GM18511 (cell line): ENCODE measurements at regions not wholly inside any gene's neighbourhood (a gene's known extent, or its start where the extent isn't known, plus 50 kb on each side); places are given as distances from the start of the nearest gene placed in this dataset.
"Not testable (repeated sequence)": the region's sequence is repeated elsewhere in the genome, so short reads cannot be mapped to it uniquely, and the experiment has no call there.

Source experiments
- ATAC-seq: cut with Tn5 transposase; IDR thresholded peaks from one replicate; pipeline ENCODE4 v1.9.1; 2021; ENCODE audit warnings: mild to moderate bottlenecking, moderate library complexity; ENCODE audit not compliant: unreplicated experiment

DNA sequence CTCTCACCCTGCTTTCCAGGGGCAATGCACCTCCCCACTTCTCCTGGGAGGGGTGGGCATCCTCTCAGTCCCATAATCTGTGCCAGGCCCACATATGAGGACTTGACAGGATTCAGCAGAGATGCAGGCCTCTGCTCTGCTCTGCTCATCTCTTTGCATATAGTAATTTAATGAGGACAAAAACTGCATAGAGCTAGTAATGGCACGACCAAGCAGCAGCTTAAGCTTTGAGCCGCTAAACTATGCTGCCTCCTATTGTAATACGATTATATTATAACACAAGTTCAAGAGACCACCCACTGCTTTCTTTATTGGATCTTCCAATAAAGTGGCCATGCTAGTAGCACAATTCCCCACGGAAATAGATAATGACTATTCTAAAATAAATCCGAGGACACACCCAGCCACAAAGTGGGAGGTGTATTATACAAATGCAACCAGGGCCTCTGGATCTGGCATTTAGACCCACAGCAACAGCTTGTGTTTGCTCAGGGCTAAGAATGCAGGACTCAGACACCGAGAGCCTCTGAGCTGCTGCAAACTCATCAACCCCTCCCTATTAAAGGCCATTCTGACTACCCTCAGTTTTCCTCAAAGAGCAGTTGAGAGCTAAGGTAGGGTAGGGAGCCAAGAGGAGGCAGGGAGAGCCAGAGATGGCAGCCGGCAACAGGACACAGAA is 93.6 kb upstream of the PLGLB2 start:
- not testable (repeated sequence) for ATAC-seq

DNA sequence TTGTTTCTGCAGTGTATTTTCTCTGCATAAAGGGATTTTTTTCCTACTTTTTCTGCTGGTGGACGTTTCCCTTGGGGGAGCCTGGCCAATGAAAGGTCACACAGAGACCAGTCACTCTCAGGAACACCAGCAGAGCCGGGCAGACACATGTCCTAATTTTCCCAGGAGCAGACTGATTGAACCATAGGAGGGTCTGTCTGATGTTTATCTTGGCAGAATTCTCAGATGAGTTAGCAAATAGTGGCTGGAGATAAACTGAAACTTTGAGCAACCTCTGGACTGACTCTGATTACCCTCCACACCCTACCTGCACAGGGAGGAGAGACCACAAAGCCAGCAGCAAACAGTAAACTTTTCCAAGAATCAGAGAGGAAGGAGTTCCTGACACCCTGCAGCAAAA is 90.0 kb upstream of the PLGLB2 start:
- ATAC-seq = not testable (repeated sequence)

DNA sequence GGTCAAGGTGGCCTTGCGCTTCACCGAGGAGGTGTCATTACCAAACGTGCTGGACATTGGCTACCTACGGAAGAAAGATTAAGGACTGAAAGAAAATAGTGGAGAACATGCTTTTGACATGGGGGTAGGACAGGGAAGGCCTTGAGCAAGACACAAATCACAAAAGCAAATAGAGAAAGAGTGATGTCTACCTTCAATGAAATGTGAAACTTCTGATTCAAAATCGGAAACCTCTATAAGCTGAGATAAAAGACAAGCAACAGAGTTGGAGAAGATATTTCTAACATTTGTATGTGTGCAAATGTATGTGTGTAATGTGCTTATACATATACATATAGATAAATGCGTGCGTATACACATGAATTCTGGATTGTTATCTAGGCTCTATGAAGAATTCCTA is 89.5 kb upstream of the PLGLB2 start:
- not testable (repeated sequence) for ATAC-seq

DNA sequence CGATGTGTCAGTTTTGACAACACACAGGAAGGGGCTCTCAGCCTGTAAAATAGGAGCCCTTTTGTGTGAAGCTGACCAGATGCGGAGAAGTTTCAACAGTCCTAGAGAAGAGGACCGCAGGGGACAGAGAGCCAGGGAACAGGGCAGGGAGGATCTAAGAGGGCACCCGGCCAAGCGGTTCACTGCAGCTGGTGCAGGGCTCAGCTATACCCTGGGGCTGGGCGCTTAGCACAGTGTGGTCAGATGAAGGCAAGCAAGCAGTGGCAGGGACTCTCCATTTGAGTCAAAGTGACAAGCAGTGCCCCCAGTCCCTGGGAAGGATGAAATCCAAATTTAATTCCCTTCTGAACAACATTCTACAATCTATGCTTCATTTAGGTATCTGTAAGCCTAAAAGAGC is 88.9 kb upstream of the PLGLB2 start:
- ATAC-seq = not testable (repeated sequence)

DNA sequence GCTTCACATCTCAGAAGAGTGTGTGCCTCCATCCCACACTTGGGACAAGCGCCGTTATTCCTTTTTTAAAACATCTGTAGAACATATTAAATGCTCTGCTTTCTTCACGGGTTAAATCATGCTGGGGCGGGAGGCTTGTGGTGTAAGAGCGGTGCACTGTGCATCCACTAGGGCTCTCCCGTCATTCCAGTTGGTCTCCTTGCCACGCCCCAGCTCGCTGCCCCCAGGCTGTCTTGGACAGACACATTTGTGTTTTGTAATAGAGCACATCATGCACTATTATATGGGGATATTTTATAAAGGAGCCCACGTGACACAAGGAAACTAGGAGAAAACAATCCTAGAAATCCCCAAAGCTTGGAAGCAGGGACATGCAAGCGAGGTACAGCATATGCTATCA is 87.7 kb upstream of the PLGLB2 start:
- not testable (repeated sequence) for ATAC-seq

DNA sequence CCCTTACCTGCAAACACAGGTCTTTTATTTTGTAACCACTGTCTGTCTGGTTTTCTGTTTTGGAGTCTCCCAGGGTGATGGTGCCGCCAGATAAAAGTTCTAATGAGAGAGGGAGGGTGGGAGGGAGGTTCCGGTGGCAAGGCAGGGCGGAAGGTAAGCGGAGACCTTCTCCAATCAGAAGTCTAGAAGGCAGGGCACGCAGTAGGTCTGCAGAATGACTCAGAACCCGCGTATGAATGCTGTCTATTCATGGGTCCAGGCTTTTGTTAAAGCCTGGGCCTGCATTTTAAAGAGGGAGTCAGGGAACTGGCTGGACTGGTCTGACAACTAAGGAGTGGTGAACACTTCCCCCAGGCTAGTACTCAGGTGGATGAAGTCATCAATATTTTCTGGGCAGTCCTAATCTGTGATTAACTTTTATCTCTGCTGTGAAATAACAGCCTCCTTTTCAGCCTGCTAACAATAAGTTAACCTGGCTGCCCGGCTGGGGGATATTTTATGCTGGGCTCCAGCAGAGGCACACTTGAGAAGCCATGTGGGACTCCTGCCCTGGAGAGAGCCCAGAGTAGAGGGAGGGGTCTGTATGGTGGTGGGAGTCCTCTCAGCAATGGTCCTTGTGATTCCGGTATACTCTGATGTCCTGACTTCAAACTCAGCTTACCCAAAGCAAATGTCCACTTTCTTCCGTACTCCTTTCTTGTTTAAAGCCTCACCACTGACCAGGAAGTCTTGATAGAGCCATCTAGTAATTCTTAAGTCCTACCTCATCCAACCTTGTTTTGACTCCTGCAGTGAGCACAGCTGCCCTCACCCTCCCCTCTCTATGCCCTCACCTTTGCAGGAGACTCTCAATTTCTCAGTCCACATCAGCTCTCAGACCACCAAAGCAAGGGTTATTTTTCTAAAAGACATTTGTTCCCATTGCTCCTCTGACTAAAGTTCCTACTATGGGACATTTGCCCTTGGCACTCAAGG is 85.3 kb upstream of the PLGLB2 start:
- not testable (repeated sequence) for ATAC-seq

DNA sequence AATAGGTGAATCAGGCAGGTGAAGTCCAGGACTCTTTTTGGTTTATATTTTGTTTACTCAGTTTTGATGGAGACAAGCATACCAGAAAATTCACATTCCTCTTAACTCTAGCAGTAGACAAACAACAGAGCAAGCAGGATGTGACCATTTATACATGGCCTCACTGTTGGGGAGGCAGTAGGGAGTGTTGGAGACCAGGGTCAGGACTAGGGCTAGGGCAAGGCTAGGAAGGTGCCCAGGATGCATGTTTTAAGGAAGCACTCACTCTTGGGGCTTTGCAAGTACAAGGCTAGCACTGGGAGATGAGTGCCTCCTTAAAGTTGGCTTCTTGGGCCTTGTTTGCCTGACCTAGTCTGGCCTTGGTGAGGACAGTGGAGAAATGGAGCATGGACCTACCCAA is 84.5 kb upstream of the PLGLB2 start:
- not testable (repeated sequence) for ATAC-seq

DNA sequence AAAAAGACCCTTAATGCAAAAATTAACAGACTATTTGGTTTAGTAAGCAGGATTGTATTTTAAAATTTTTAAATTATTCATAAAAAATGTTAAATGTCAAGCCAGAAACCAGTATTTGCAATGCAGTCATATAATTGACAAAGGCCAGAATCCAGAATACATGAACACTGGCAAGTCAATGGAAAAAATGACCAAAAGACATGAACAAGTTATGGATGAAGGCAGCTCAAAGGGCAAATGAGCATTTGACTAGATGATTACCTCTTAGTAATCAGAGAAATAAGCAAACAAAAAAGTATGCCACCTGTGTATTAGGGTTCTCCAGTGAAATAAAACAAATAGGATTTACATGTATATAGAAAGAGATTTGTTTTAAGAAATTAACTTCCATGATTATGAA is 80.9 kb upstream of the PLGLB2 start:
- ATAC-seq = not testable (repeated sequence)

DNA sequence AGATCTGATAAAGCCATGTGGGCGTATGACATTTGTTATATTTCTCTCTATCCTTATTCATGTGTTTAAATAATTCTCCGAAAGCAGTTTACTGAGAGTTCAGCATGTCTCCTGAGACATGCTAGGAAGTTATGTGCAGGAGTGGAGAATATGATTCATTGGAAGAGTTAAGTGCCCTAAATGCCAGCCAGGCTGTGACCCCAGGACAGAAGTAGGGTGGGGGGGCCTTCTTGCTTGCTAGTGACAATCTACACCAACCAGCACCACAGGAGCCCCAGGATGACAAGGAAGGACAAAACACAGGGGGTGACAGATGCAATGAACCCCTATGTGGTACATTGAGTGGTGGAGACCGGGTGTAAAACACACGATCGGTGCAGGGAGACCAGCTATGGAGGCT is 79.5 kb upstream of the PLGLB2 start:
- not testable (repeated sequence) for ATAC-seq

DNA sequence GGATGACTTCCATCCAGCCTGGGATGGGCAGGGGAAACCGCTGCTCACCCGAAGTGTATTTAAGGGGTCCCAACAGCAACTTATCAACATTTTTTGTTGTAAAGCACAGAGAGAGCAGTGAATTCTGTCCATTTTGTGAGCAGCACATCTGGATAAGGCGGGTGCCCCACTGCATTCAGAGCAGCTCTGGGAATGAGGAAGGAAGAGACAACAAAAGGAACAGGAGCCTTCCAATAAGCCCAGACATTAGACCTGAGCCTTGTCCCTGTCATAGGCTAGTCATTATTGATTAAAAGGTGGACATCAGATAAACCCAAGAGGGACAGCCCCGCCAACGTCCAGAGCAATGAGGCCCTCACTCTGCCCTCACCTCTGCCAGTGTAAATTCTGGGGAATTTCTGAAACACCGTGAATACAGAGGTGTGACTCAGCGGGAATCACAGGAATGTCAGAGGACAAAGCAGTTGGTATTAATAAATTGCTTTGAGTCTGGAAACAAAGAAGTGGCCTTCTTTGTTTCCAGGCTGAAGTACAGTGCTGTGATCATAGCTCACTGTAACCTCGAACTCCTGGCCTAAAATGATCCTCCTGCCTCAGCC is 78.2 kb upstream of the PLGLB2 start:
- ATAC-seq = not testable (repeated sequence)

DNA sequence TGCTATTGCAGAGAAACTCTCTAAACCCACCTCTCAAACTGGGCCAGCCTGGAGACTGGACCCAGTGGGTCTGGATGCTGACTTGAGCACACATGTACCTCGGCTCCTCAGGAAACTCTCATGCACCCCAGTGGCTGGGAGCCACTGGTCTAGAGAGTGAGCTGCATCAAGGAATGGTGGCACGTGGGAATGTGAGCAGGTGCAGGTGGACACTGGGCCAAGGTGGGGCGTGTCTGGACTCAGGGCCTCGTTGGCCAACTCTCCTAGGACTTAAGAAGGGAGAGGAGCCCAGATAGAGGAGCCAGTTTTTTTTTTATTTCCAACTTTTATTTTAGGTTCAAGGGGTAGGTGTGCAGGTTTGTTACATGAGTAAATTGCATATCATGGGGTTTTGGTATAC is 75.5 kb upstream of the PLGLB2 start:
- ATAC-seq = not testable (repeated sequence)

DNA sequence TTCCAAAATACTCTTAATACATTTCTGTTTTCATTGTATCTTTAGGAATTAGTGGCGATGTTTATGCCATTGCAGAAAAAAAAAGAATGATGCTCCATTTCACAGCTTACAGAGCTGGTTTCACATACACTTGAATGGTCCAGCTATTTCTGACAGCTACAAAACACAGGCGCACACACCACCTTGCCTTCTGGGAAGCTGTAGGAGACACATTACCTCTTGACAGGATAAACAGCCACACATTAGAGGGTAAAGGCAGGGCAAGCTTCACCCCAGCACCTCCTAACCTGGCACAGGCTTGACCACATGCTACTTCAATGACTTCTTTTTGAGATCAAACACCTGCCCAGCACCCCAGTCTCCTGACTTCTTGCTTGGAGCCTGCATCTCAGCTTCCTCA is 73.2 kb upstream of the PLGLB2 start:
- not testable (repeated sequence) for ATAC-seq

DNA sequence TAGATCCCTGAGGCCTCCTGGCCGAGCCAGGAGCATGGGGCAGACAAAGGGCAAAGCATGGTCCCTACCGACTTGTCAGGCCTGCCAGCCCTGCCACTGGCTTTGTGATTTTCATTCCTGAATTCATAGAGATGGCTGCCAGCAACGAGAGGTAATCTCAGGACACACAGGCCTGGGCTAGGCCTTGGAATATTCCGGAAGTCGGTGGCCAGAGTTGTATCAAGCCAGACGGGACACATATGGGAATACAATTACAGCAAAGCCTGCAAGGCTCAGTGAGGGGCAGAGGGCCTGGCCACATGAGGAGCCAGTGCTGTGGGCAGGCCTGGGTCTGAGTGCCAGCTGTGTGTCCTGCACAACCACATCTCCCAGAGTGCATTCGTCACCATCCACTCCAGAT is 72.4 kb upstream of the PLGLB2 start:
- ATAC-seq = not testable (repeated sequence)

DNA sequence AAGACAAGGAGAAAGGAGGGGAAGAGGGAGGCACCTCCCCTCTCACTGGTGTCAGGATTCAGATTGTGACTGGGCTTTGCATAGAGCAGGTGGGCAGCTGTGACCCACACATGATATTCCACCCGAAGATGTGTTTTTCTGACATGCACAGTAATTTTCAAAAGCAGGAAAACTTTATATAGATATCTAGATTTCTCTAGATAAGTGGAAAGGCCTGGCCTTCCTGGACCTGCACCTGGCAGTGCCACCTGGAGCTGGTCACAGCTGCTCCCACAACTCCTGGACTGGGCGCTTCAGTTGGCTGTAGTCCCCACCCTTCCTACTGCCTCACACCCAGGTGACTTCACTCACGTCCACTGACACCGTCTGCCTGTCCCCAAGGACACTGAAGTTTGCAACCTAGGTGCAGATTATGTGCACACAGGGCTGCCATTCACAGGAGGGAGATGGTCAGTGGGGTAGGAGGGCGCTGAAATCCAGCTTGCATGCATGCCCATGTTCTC is 70.4 kb upstream of the PLGLB2 start:
- ATAC-seq = not testable (repeated sequence)

DNA sequence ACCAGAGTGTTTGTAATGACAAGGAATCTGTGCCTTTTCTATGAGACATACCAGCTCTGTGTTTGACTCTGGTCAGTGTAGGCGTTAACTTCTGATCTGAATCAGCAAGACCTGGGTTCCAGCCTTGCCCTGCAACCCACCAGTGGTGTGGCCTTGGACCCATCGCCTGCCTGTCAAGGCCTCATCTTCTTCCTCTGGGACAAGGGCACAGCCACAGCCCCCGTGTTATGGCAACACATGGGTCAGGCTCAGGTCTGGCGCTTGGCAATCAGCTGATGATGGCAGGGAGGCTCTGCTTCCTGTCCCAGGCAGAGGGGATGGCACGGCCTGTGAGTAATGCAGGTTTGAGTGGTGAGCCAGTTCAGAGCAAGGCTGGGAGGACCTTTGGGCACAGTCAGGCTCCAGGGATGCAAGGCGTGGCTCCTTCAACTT is 69.1 kb upstream of the PLGLB2 start:
- ATAC-seq = not testable (repeated sequence)

DNA sequence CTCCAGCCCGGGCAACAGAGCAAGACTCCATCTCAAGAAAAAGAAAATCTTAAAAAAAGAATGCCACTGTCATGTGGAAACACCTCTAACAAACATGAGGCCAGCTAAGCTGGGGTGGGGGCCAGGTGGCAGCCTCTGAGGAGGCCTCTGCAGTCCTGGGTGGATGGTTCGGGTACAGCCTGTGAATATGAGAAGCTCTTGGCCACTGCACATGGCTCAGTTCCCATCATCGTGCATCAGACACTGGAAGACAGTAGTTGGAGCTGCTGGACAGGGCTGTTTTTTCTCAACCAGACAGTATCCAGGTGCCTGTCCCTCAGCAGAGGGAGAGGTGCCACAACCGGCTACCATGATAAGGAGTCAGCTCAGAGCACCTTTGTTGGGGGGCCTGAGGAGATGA is 67.9 kb upstream of the PLGLB2 start:
- ATAC-seq = not testable (repeated sequence)

DNA sequence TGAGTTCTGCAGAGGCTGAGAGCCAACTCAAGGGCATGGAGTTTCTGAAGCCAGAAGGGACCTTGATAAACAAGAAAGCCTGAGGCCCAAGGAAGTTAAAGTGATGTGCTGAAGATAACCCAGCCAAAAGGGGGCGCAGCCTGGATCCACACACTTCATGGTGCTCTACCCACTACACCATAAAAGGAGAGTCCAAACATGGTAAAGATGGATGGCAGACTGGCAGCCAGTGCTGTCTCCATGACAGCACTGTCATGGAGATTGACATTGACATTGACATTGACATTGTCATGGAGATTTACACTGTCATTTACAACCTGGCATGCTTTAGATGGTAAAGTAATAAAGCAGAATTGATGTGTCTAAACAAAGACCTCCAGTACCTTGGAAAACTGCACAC is 67.2 kb upstream of the PLGLB2 start:
- ATAC-seq = not testable (repeated sequence)

DNA sequence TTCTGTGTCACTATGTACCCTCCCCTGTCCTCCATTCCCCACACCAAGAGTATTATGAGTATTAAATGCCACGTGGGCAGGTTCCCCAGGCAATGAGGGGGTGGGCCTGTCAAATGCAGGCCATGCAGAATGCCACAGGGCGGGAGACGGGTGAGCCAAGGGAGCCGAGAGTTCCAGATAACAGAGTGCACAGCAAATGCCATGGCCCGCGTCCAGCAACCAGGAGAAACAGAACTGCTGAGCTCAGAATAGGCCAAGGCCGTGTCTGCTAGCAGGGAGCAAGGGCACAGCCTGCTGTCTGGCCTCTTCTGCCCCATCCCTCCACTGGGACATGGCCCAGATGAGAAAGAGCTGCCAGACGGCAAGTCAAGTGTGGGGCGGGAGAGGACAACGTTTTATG is 64.4 kb upstream of the PLGLB2 start:
- ATAC-seq = not testable (repeated sequence)

DNA sequence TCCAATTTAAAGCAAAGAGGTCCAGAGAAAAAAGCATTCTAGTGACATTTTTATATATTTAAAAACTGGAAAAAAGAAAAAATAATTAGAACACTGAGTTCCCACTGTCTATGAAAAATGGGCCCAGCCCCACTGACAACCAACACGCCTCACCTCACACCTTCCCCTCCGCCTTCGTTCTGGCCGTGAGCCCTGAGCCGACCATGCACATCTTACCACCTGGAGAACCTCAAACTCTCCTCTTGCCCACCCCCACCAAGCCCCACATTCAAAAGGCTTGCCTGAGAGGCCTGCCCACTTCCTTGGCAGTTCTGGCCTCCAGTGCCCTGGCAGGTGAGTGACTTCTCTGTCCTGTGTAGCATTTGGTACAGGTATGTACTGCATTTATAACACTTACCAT is 63.9 kb upstream of the PLGLB2 start:
- ATAC-seq = not testable (repeated sequence)

DNA sequence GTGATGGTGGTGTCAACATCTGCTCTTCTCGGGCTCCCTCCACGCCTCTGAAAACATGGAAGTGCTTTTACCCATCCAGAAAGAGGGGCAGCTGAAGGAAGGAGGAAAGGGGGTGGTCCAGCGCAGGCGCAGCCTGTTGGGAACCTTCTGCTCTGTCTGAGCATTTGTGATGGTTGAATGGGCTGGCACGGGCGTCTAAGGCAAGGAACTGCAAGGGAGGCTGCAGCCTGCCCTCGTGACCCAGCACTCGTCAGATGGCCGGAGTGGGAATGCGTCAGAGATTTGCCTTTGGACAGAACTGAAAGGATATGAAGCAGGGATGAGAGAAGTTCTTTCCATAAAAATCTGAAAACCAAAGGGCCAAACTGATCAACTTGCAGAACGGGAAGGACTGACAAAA is 62.3 kb upstream of the PLGLB2 start:
- ATAC-seq = not testable (repeated sequence)

DNA sequence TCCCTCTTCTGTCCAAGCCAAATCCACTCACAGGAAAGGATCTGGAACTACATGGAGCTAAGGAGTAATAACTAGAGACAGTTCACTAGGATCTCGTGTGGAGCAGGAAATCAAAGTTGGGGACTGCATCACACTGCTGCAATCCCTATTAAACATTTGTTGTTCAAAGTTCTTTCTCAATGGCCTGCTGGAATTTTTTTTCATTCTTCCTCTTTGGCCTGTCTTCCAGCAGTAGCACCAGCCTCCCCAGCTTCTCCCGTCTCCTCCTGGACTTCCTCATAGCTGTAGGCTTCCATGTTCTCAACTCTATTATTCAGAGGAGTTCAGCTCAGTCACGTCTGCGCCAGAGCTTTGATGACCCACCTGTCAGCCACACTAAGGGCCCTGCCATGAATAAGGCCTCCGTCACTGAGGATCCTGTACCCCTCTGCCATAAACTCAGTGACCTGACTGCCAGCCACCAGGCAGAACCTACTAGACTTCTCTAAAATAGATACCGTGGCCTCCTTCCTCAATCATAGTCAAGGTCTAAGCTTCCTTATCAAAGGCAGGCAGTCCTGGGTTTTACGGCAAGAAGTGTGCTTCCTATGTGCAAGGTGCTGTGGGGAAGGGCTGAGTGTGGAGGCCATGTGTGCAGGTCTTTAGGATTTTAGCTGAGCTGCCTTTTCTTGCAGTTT is 60.9 kb upstream of the PLGLB2 start:
- ATAC-seq = not testable (repeated sequence)
